HG02973 (cell line): ENCODE measurements at regions not wholly inside any gene's neighbourhood (a gene's known extent, or its start where the extent isn't known, plus 50 kb on each side); places are given as distances from the start of the nearest gene placed in this dataset.

ENCODE experiments used
- ATAC-seq: cut with Tn5 transposase; IDR thresholded peaks from one replicate; pipeline ENCODE4 v1.9.1; 2021; ENCODE audit warnings: moderate library complexity; ENCODE audit not compliant: unreplicated experiment

- ATAC-seq: no peak
Measured at GRCh38 chr4:135605076-135605475, 1403.5 kb upstream of the PABPC4L start.

- ATAC-seq: no peak
Measured at GRCh38 chr4:135604531-135604930, 1402.9 kb upstream of the PABPC4L start.

GRCh38 chr4:135601351-135601750 is 1399.8 kb upstream of the PABPC4L start:
- ATAC-seq: no peak

- ATAC-seq: no peak
Measured at GRCh38 chr4:135598151-135598550, 1396.6 kb upstream of the PABPC4L start.

GRCh38 chr4:135594521-135594920 is 1392.9 kb upstream of the PABPC4L start:
- no peak for ATAC-seq

- no peak for ATAC-seq
Measured at GRCh38 chr4:135575041-135575440, 1373.5 kb upstream of the PABPC4L start.

- no peak for ATAC-seq
Measured at GRCh38 chr4:135573251-135573650, 1371.7 kb upstream of the PABPC4L start.

GRCh38 chr4:135564090-135564489 is 1362.5 kb upstream of the PABPC4L start:
- ATAC-seq: no peak

GRCh38 chr4:135553213-135553612 is 1351.6 kb upstream of the PABPC4L start:
- no peak for ATAC-seq

GRCh38 chr4:135552131-135552530 is 1350.5 kb upstream of the PABPC4L start:
- ATAC-seq: no peak

- ATAC-seq: no peak
Measured at GRCh38 chr4:135548711-135549110, 1347.1 kb upstream of the PABPC4L start.

- ATAC-seq: no peak
Measured at GRCh38 chr4:135545616-135546317, 1344.2 kb upstream of the PABPC4L start.

GRCh38 chr4:135538698-135539097 is 1337.1 kb upstream of the PABPC4L start:
- ATAC-seq: no peak

GRCh38 chr4:135533053-135533452 is 1331.5 kb upstream of the PABPC4L start:
- ATAC-seq: no peak

- no peak for ATAC-seq
Measured at GRCh38 chr4:135532132-135532531, 1330.5 kb upstream of the PABPC4L start.

- no peak for ATAC-seq
Measured at GRCh38 chr4:135515295-135515694, 1313.7 kb upstream of the PABPC4L start.

- no peak for ATAC-seq
Measured at GRCh38 chr4:135510582-135510981, 1309.0 kb upstream of the PABPC4L start.

- ATAC-seq: no peak
Measured at GRCh38 chr4:135508006-135508714, 1306.6 kb upstream of the PABPC4L start.

GRCh38 chr4:135497563-135498152 is 1296.1 kb upstream of the PABPC4L start:
- ATAC-seq: no peak

- ATAC-seq: no peak
Measured at GRCh38 chr4:135492439-135492838, 1290.8 kb upstream of the PABPC4L start.

- ATAC-seq: no peak
Measured at GRCh38 chr4:135485371-135485770, 1283.8 kb upstream of the PABPC4L start.

- no peak for ATAC-seq
Measured at GRCh38 chr4:135476272-135476671, 1274.7 kb upstream of the PABPC4L start.
